ENCODE measurements at regions not wholly inside any gene's neighbourhood (a gene's known extent, or its start where the extent isn't known, plus 50 kb on each side); places are given as distances from the start of the nearest gene placed in this dataset.
"Not testable (repeated sequence)": the region's sequence is repeated elsewhere in the genome, so short reads cannot be mapped to it uniquely, and the experiment has no call there.

DNA sequence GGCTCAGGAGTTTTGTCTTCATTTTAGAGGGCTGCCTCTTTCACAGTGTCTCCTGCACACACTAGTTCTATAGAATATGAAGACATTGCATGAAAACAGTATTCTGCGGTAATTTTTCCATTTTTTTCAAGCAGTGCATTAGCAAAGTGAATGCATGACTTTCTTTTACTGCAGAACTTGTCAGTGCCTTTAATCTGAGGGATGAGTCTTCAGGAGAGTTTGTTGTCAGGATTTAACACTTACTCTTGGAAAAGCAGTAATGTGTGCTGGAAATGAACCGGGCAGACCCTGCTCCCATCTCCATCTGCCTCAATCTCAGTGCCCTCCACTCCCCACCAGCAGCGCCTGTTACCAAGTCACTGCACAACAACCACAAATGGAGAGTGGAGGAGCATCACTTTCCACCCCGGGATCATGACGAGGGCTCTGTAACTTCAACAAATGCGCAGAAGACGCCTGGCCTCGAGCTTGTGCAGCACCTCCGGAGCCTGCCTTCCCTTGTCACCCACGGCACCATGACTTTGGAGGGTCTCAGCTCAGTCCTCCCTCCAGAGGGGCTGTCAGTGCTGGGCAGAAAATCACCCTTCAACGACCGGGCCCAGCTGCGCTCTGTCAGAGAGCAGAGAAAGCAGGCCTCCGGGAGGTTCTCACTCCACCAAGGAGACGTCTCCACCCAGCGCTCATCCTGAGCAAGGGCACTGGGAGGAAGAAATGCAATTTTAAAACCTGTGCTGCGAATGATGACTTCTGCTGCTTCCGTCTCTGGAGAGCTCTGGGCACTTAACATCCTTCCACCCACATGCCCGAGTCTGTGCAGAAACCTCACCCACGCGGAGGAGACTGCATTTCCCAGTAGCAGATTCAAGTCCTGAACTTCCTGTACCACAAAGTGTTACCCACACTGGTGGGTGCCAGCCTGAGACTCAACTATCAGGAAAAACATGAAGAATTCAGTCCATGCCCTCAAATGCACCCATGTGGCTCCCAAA, 255.7 kb downstream of the ADGRD1 start:
- Histone ChIP-seq H3K4me1 (no peaks in the 10 kb centered on the region), H3K27ac (no peak overlapping the region), H3K36me3 (ENCODE audit: insufficient read depth in 1 of 2, low read depth in 1 of 2) (no peaks in the 10 kb centered on the region), H3K27me3 (ENCODE audit: insufficient read depth in 3 of 3, low read length in 2 of 3) (peaks cover 0 to 20% (median 6%) of the 10 kb centered on the region in 3 donors), H3K4me3 (no peak overlapping the region), H3K9me3 (no peaks in the 10 kb centered on the region)
- ATAC-seq, result no peak
- peak in 1 of 2 donors; percentile 15 for DNase-seq
- 86 to 88% (median 88%) methylated on average over 21 of the region's 21 CpGs for WGBS, 3 donors
- TF ChIP-seq, protein P1, sequence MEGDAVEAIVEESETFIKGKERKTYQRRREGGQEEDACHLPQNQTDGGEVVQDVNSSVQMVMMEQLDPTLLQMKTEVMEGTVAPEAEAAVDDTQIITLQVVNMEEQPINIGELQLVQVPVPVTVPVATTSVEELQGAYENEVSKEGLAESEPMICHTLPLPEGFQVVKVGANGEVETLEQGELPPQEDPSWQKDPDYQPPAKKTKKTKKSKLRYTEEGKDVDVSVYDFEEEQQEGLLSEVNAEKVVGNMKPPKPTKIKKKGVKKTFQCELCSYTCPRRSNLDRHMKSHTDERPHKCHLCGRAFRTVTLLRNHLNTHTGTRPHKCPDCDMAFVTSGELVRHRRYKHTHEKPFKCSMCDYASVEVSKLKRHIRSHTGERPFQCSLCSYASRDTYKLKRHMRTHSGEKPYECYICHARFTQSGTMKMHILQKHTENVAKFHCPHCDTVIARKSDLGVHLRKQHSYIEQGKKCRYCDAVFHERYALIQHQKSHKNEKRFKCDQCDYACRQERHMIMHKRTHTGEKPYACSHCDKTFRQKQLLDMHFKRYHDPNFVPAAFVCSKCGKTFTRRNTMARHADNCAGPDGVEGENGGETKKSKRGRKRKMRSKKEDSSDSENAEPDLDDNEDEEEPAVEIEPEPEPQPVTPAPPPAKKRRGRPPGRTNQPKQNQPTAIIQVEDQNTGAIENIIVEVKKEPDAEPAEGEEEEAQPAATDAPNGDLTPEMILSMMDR (IDR thresholded peaks at IDR 0.05), result no peak
- intact Hi-C loops (cut with DNase I), result no loop called here

DNA sequence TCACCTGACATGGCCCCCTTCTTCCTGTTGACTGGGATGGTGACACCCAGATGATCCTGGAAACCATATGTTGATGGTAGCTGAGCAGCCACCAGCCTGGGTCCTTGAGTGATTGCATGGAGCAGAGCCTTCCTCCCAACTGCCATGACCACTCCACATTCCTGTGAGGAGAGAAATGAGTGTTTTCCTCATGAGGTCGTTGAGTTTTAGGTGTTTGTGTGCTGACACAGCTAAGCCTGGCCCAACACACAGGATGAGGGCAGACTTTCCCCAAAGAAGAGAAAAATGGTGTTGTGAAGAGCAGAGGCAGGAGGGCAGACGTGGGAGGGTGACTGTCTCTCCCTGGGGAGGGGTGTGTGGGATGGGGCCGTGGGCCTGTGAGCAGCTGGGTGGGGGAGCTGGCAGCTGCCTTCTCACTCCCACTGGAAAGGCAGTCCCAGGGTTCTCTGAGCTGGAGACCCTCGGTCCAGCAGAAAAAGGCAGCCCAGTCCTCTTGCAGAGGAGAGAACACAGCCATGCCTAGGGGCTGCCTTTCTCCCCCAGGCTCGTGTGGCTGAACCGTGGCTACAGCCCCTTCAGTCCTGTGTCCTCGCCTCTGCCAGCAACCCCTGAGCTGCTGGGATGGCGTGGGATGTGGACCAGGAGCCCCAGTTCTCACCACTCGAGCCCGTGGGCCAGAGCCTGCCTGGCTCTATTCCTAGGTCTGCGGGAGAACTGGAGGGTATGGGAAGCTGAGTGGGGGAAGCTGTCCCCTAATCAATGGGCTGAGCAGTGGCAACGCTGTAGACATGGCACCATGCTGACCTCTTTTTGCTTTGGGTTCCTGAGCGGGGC, 257.0 kb downstream of the ADGRD1 start:
- Histone ChIP-seq H3K4me1 (no peaks in the 10 kb centered on the region), H3K27ac (no peak overlapping the region), H3K27me3 (ENCODE audit: insufficient read depth in 3 of 3, low read length in 2 of 3) (peaks cover 0 to 9% (median 6%) of the 10 kb centered on the region in 3 donors), H3K4me3 (no peak overlapping the region), H3K36me3 (ENCODE audit: insufficient read depth in 1 of 2, low read depth in 1 of 2) (no peaks in the 10 kb centered on the region), H3K9me3 (no peaks in the 10 kb centered on the region)
- DNase-seq, result no peak
- ATAC-seq, result no peak
- intact Hi-C loops (cut with DNase I), result no loop called here
- 74 to 76% (median 76%) methylated on average over 13 of the region's 13 CpGs for WGBS, 3 donors
- TF ChIP-seq, protein P1 (IDR thresholded peaks at IDR 0.05), result no peak

DNA sequence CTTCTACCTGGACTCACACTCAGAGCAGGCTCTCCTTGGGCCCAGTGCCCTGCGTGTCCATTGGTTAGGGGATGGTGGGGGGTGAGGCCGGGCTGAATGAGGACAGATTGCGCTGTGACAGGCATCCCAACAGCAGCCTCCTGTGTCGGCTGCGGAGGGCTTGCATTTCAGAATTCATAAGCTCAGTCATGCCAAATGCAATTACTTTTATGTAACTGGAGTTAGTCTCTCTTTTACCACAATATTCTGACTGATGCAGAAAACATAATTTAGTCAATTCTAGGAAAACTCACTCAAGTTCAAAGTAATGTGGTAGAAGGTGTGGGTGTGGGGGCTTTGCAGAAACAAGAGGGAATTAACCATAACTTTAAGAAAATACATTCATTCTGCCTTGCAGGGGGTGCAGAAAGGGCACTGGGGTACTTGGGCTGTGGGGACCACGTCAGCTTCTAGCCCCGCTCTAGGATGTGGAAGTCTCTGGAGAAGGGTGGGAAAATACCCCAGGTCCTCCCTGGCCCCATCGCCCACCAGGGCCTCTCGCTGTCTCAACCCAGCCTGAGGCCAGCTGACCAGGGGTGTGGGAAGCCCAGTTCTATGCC, 257.7 kb downstream of the ADGRD1 start:
- Histone ChIP-seq H3K36me3 (ENCODE audit: insufficient read depth in 1 of 2, low read depth in 1 of 2) (no peaks in the 10 kb centered on the region), H3K27ac (no peak overlapping the region), H3K4me1 (no peaks in the 10 kb centered on the region), H3K4me3 (no peak overlapping the region), H3K27me3 (ENCODE audit: insufficient read depth in 3 of 3, low read length in 2 of 3) (peaks cover 0 to 8% (median 6%) of the 10 kb centered on the region in 3 donors), H3K9me3 (no peaks in the 10 kb centered on the region)
- TF ChIP-seq, protein P1 (IDR thresholded peaks at IDR 0.05), result no peak
- intact Hi-C loops (cut with DNase I), result no loop called here
- ATAC-seq (no peak), DNase-seq (peak in 1 of 2 donors; percentile 14)
- 77 to 82% (median 81%) methylated on average over 9 of the region's 9 CpGs for WGBS, 3 donors

DNA sequence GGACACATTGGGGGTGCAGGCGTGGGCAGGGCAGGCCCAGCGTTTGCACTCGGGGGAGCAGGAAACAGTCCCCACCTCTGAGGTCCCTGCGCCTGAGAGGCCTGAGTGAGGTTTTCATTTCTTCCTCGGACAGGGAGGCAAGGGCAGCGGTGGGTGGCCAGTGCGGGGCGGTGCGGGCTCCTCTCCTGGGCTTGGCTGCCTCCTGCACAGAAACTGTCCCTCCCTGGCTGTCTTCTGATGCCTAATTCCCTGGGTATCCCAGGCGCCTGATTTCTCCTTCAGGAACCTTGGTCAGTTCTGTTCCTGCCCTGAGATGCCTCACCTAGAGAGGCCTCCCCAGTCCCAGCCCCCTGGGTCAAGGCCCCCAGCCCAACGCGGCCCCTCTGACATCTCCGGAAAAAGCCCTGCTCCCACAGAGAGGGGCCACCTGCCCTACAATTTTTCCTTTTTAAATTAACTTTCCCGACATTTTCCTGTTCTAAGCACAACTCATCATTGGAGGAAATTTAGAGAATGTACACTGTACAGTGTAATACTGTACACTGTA, 260.3 kb downstream of the ADGRD1 start:
- Histone ChIP-seq H3K4me3 (no peak overlapping the region), H3K4me1 (no peaks in the 10 kb centered on the region), H3K36me3 (ENCODE audit: insufficient read depth in 1 of 2, low read depth in 1 of 2) (no peaks in the 10 kb centered on the region), H3K27me3 (ENCODE audit: insufficient read depth in 3 of 3, low read length in 2 of 3) (peaks cover 0 to 18% (median 8%) of the 10 kb centered on the region in 3 donors), H3K27ac (no peak overlapping the region), H3K9me3 (no peaks in the 10 kb centered on the region)
- ATAC-seq (no peak), DNase-seq (no peak)
- WGBS, 3 donors, result 84 to 86% (median 84%) methylated on average over 14 of the region's 14 CpGs
- TF ChIP-seq, protein P1 (IDR thresholded peaks at IDR 0.05), result no peak
- intact Hi-C loops (cut with DNase I), result no loop called here

GRCh38 chr12:131214936-131215335, 261.2 kb downstream of the ADGRD1 start:
- H3K27me3 ChIP-seq (ENCODE audit: insufficient read depth in 3 of 3, low read length in 2 of 3), result peaks cover 0 to 16% (median 4%) of the 10 kb centered on the region in 3 donors
- H3K4me3 ChIP-seq; H3K4me1 ChIP-seq; ATAC-seq; DNase-seq; H3K9me3 ChIP-seq; H3K36me3 ChIP-seq (ENCODE audit: insufficient read depth in 1 of 2, low read depth in 1 of 2); H3K27ac ChIP-seq; intact Hi-C loops (cut with DNase I): not testable (repeated sequence)
- WGBS, 3 donors, result 79 to 95% (median 90%) methylated on average over 12 of the region's 12 CpGs

- H3K4me3 ChIP-seq; H3K36me3 ChIP-seq (ENCODE audit: insufficient read depth in 1 of 2, low read depth in 1 of 2); intact Hi-C loops (cut with DNase I); DNase-seq; H3K4me1 ChIP-seq; H3K27ac ChIP-seq; H3K9me3 ChIP-seq: not testable (repeated sequence)
- ATAC-seq, result peak in 1 of 4 donors; percentile 33
- peaks cover 0 to 18% (median 6%) of the 10 kb centered on the region in 3 donors for H3K27me3 ChIP-seq (ENCODE audit: insufficient read depth in 3 of 3, low read length in 2 of 3)
- 18 to 21% (median 21%) methylated on average over 11 to 14 of the region's 14 CpGs for WGBS, 3 donors
Measured at GRCh38 chr12:131216587-131216986, 262.9 kb downstream of the ADGRD1 start.

Data from psoas muscle (tissue), 7 donors.